WTC11 (cell line): ENCODE measurements at regions not wholly inside any gene's neighbourhood (a gene's known extent, or its start where the extent isn't known, plus 50 kb on each side); places are given as distances from the start of the nearest gene placed in this dataset.

Source experiments
- CREM ChIP-seq: sonication (generic); formaldehyde crosslinking; IDR thresholded peaks from 2 replicates; pipeline ENCODE4 v1.8.1; 2022; ENCODE audit warnings: mild to moderate bottlenecking, missing genetic modification reagents, moderate library complexity
- ELF4 ChIP-seq: sonication (generic); formaldehyde crosslinking; IDR thresholded peaks from 2 replicates; pipeline ENCODE4 v1.8.1; 2022; ENCODE audit warnings: low read depth, mild to moderate bottlenecking, moderate library complexity, missing genetic modification reagents
- FOXJ3 ChIP-seq: sonication (generic); formaldehyde crosslinking; IDR thresholded peaks from 2 replicates; pipeline ENCODE4 v1.9.0; 2021; ENCODE audit warnings: missing genetic modification reagents, mild to moderate bottlenecking, borderline replicate concordance
- NFYB ChIP-seq: sonication (generic); formaldehyde crosslinking; conservative IDR thresholded peaks from 2 replicates; pipeline ENCODE4 v1.8.0; 2022; ENCODE audit warnings: low read depth, missing genetic modification reagents
- PRRX2 ChIP-seq: fragments of 250-450 bp; sonication (Bioruptor Pico); IDR thresholded peaks from 2 replicates; pipeline ENCODE4 v1.8.0; 2021; ENCODE audit warnings: mild to moderate bottlenecking
- TEAD4 ChIP-seq: sonication (generic); formaldehyde crosslinking; IDR thresholded peaks from 2 replicates; pipeline ENCODE4 v1.8.0; 2022; ENCODE audit warnings: mild to moderate bottlenecking, missing genetic modification reagents
- ZBTB21 ChIP-seq: sonication (generic); formaldehyde crosslinking; IDR thresholded peaks from 2 replicates; pipeline ENCODE4 v1.8.1; 2023; ENCODE audit warnings: mild to moderate bottlenecking, missing genetic modification reagents, borderline replicate concordance
- ZNF396 ChIP-seq: fragments of 250-450 bp; sonication (Bioruptor Pico); IDR thresholded peaks from 2 replicates; pipeline ENCODE4 v1.8.0; 2021; ENCODE audit warnings: mild to moderate bottlenecking, moderate library complexity, borderline replicate concordance
- TF ChIP-seq, protein P1 (sequence below): fragments of 200-600 bp; IDR thresholded peaks from 2 replicates; pipeline ENCODE4 v1.8.0; 2022; ENCODE audit warnings: antibody characterized with exemption
- TF ChIP-seq, protein P2 (sequence below): sonication (generic); formaldehyde crosslinking; conservative IDR thresholded peaks from 2 replicates; pipeline ENCODE4 v1.8.1; 2022; ENCODE audit warnings: mild to moderate bottlenecking, missing genetic modification reagents
- TF ChIP-seq, protein P3 (sequence below): sonication (generic); formaldehyde crosslinking; IDR thresholded peaks from 2 replicates; pipeline ENCODE4 v1.8.1; 2023; ENCODE audit warnings: mild to moderate bottlenecking, missing genetic modification reagents
- TF ChIP-seq, protein P4 (sequence below): sonication (generic); formaldehyde crosslinking; IDR thresholded peaks from 2 replicates; pipeline ENCODE4 v1.8.0; 2022; ENCODE audit warnings: mild to moderate bottlenecking, missing genetic modification reagents
- TF ChIP-seq, protein P5 (sequence below): sonication (generic); formaldehyde crosslinking; IDR thresholded peaks from 2 replicates; pipeline ENCODE4 v1.8.0; 2022; ENCODE audit warnings: missing genetic modification reagents

DNA sequence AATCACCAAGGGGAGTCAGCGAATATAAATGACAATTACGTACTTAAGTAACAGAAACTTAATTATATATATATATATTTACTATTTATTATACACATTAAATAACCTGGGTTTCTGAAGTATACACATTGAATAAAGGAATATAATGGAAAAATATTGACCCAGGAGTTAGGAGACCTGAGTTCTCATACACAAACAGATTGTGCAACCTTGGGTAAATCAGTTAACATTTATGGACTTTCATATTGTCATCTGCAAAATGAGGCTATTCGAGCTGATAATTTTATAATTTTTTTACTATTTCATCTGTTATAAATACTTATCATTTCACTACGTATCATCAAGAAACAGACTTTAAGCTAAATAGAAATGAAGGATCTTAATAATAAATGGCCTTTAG, 75.1 kb upstream of the SRRM3 start:
- no peak for TF ChIP-seq FOXJ3 (CRISPR knock-in tag)
- TF ChIP-seq, protein P1, sequence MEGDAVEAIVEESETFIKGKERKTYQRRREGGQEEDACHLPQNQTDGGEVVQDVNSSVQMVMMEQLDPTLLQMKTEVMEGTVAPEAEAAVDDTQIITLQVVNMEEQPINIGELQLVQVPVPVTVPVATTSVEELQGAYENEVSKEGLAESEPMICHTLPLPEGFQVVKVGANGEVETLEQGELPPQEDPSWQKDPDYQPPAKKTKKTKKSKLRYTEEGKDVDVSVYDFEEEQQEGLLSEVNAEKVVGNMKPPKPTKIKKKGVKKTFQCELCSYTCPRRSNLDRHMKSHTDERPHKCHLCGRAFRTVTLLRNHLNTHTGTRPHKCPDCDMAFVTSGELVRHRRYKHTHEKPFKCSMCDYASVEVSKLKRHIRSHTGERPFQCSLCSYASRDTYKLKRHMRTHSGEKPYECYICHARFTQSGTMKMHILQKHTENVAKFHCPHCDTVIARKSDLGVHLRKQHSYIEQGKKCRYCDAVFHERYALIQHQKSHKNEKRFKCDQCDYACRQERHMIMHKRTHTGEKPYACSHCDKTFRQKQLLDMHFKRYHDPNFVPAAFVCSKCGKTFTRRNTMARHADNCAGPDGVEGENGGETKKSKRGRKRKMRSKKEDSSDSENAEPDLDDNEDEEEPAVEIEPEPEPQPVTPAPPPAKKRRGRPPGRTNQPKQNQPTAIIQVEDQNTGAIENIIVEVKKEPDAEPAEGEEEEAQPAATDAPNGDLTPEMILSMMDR: no peak
- TF ChIP-seq ZBTB21 (CRISPR knock-in tag): no peak
- TF ChIP-seq NFYB (CRISPR knock-in tag): no peak
- no peak for TF ChIP-seq ZNF396
- TF ChIP-seq CREM (CRISPR knock-in tag): no peak
- TF ChIP-seq, protein P2, sequence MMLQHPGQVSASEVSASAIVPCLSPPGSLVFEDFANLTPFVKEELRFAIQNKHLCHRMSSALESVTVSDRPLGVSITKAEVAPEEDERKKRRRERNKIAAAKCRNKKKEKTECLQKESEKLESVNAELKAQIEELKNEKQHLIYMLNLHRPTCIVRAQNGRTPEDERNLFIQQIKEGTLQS (CRISPR knock-in tag): no peak
- TF ChIP-seq, protein P3, sequence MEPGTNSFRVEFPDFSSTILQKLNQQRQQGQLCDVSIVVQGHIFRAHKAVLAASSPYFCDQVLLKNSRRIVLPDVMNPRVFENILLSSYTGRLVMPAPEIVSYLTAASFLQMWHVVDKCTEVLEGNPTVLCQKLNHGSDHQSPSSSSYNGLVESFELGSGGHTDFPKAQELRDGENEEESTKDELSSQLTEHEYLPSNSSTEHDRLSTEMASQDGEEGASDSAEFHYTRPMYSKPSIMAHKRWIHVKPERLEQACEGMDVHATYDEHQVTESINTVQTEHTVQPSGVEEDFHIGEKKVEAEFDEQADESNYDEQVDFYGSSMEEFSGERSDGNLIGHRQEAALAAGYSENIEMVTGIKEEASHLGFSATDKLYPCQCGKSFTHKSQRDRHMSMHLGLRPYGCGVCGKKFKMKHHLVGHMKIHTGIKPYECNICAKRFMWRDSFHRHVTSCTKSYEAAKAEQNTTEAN (CRISPR knock-in tag): no peak
- TF ChIP-seq, protein P4, sequence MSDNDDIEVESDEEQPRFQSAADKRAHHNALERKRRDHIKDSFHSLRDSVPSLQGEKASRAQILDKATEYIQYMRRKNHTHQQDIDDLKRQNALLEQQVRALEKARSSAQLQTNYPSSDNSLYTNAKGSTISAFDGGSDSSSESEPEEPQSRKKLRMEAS: no peak
- no peak for TF ChIP-seq PRRX2 (CRISPR knock-in tag)
- TF ChIP-seq, protein P5, sequence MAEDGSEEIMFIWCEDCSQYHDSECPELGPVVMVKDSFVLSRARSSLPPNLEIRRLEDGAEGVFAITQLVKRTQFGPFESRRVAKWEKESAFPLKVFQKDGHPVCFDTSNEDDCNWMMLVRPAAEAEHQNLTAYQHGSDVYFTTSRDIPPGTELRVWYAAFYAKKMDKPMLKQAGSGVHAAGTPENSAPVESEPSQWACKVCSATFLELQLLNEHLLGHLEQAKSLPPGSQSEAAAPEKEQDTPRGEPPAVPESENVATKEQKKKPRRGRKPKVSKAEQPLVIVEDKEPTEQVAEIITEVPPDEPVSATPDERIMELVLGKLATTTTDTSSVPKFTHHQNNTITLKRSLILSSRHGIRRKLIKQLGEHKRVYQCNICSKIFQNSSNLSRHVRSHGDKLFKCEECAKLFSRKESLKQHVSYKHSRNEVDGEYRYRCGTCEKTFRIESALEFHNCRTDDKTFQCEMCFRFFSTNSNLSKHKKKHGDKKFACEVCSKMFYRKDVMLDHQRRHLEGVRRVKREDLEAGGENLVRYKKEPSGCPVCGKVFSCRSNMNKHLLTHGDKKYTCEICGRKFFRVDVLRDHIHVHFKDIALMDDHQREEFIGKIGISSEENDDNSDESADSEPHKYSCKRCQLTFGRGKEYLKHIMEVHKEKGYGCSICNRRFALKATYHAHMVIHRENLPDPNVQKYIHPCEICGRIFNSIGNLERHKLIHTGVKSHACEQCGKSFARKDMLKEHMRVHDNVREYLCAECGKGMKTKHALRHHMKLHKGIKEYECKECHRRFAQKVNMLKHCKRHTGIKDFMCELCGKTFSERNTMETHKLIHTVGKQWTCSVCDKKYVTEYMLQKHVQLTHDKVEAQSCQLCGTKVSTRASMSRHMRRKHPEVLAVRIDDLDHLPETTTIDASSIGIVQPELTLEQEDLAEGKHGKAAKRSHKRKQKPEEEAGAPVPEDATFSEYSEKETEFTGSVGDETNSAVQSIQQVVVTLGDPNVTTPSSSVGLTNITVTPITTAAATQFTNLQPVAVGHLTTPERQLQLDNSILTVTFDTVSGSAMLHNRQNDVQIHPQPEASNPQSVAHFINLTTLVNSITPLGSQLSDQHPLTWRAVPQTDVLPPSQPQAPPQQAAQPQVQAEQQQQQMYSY (CRISPR knock-in tag): no peak
- no peak for TF ChIP-seq ELF4
- no peak for TF ChIP-seq TEAD4 (CRISPR knock-in tag)
